HUES48 (cell line): ENCODE measurements at regions not wholly inside any gene's neighbourhood (a gene's known extent, or its start where the extent isn't known, plus 50 kb on each side); places are given as distances from the start of the nearest gene placed in this dataset.

Source experiments
- H3K27ac ChIP-seq: one replicate; pipeline ENCODE4 v1.7.0; 2013; ENCODE audit warnings: low read depth, low read length, inconsistent platforms
- H3K27me3 ChIP-seq: 2 replicates; pipeline ENCODE4 v1.6.1; 2013; ENCODE audit warnings: mild to moderate bottlenecking, low read length; ENCODE audit not compliant: control insufficient read depth, insufficient read depth
- H3K36me3 ChIP-seq: 2 replicates; pipeline ENCODE4 v1.6.1; 2013; ENCODE audit warnings: low read length; ENCODE audit not compliant: control insufficient read depth, insufficient read depth
- H3K4me1 ChIP-seq: 2 replicates; pipeline ENCODE4 v1.6.1; 2013; ENCODE audit warnings: mild to moderate bottlenecking, low read length; ENCODE audit not compliant: control insufficient read depth, insufficient read depth
- H3K4me3 ChIP-seq: 2 replicates; pipeline ENCODE4 v1.5.1; 2013; ENCODE audit warnings: mild to moderate bottlenecking, low read depth, low read length
- H3K9ac ChIP-seq: 2 replicates; pipeline ENCODE4 v1.6.1; 2013; ENCODE audit warnings: mild to moderate bottlenecking, low read depth, low read length, moderate library complexity
- H3K9me3 ChIP-seq: 2 replicates; pipeline ENCODE4 v1.6.1; 2013; ENCODE audit warnings: low read length; ENCODE audit not compliant: control insufficient read depth, insufficient read depth

DNA sequence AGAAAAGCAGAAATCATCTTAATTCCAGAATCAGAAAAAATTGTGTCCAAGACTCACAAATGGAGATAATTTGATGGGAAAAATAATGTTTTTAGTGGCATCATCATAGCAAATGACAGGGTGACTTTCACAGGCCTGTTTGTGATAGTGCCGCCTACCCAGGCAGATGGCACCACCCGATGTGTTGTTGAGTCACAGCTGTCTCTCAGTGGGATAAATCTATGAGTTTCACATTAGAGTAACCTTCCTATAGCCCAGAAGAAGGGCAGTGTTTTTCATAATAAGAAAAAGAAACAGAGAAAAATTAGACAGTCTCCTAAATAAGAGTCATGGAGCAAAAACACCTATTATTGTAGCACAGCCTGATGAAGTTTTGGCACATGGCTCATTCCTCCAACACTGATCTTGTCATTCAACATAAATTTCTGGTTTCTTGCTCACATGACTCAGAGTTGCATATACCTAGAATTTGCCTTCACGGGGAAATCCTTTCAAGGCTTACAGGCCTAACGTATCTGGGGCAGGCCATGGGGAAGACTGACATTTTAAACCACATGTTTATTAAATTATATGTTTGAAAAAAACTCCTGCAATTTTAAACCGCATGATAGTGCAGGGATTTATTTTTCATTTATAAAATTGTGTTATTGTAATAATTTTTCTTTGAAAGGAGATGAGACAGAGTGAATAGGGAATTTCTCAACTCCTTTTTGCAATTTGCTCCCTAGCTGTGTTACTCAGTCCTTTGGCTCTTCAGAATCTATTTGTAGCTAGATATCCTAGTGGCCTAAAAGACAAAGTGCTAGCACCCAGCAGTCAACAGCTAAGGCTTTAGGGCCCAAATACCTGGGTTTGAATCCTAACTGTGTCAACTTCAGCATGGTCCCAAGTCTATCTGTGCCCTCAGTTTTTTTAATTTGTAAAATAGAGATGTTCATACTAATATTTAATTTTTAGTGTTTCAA, 393.7 kb downstream of the NDFIP2 start:
- Histone ChIP-seq H3K9me3 (no peaks in the 10 kb centered on the region), H3K9ac (no peak overlapping the region), H3K4me1 (peaks cover 19% of the 10 kb centered on the region), H3K27ac (no peak overlapping the region), H3K4me3 (no peak overlapping the region), H3K27me3 (no peaks in the 10 kb centered on the region), H3K36me3 (no peaks in the 10 kb centered on the region)

DNA sequence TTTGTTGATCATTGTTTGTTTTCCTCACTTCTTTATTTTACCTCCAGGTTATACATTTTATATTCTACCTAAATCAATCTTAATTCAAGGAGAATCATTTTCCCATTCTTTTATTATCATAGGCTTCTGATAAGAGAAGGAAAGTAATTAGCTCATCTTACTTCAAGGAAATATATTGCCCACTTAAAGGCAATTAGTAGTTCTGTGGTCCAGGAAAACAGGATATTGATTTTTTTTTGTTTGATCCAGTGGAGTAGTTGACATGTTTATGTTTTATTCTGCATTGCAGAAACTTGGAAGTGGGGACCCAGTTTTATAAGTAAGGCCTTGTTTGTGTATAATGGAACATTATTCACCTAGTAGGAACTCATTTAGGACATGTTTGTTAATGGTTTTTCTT, 390.6 kb downstream of the NDFIP2 start:
- peaks cover 25% of the 10 kb centered on the region for H3K4me1 ChIP-seq
- no peak overlapping the region for H3K27ac ChIP-seq
- no peak overlapping the region for H3K4me3 ChIP-seq
- H3K9me3 ChIP-seq, result no peaks in the 10 kb centered on the region
- no peak overlapping the region for H3K9ac ChIP-seq
- no peaks in the 10 kb centered on the region for H3K36me3 ChIP-seq
- no peaks in the 10 kb centered on the region for H3K27me3 ChIP-seq

DNA sequence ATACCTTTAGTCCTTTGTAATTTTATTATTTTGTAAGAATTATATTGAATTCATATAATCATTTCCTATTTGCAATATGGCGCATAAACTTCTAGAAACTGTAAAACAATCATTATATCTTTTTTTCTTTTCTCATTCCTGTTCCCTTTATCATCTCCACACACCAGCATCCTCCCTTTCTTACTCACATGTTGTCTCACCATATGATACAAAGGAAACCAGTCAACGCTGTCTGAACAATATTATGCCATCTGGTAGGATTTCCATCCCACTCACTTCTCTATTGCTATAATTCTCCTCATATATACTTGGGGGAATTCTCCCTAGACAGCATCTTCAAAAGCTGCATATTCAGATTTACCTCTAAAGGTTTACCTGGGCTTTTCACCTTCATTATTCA, 389.8 kb downstream of the NDFIP2 start:
- H3K4me3 ChIP-seq, result no peak overlapping the region
- no peaks in the 10 kb centered on the region for H3K27me3 ChIP-seq
- no peaks in the 10 kb centered on the region for H3K36me3 ChIP-seq
- H3K4me1 ChIP-seq, result peaks cover 25% of the 10 kb centered on the region
- no peaks in the 10 kb centered on the region for H3K9me3 ChIP-seq
- peak overlapping the region; percentile 92 for H3K27ac ChIP-seq
- H3K9ac ChIP-seq, result no peak overlapping the region

DNA sequence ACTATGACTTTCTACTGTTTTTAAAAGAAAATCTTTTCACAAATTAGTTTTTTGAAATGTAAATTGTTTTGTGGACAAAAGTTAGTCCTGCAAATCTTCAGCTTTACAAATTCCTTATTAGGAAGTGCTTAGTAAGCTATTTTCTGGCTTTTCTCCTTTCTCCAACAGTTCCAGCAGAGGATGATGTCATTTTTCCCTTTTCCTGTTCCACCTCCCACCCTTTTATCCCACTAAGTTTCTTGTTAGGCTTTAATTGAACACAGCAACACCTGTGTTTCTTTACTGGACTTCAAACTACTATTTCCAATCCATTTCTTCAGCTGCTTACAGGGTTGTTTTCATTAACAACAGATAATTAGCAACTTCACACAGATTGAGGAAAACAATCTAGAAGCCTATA, 389.2 kb downstream of the NDFIP2 start:
- Histone ChIP-seq H3K4me3 (no peak overlapping the region), H3K9ac (peak overlapping the region; percentile 14; the same call in 1 of the 2 replicates), H3K4me1 (peaks cover 25% of the 10 kb centered on the region), H3K27ac (peak overlapping the region; percentile 92), H3K9me3 (no peaks in the 10 kb centered on the region), H3K36me3 (no peaks in the 10 kb centered on the region), H3K27me3 (no peaks in the 10 kb centered on the region)

DNA sequence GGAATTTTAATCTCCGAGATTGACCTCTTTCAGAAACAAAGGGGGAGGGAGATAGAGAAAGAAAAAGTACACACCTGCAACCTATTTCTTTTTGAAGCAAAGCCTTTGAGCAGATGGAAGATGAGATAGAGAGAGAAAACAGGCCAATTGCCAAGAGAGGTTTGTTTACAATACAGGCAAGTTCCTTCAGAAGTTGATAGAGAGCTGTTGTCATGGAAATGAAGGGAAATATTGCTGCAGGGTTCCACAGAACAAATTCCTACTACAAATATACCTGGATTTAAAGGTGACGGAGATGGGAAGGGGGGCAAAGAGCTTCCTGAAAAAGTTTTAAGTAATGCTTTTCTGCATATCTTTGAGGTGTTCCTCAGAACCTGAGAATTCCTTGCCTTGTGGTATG, 388.4 kb downstream of the NDFIP2 start:
- H3K36me3 ChIP-seq, result no peaks in the 10 kb centered on the region
- H3K27ac ChIP-seq, result peak overlapping the region; percentile 92
- peak overlapping the region; percentile 29; the same call in 1 of the 2 replicates for H3K4me3 ChIP-seq
- H3K4me1 ChIP-seq, result peaks cover 25% of the 10 kb centered on the region
- peak overlapping the region; percentile 25; the same call in 1 of the 2 replicates for H3K9ac ChIP-seq
- H3K9me3 ChIP-seq, result no peaks in the 10 kb centered on the region
- H3K27me3 ChIP-seq, result no peaks in the 10 kb centered on the region

DNA sequence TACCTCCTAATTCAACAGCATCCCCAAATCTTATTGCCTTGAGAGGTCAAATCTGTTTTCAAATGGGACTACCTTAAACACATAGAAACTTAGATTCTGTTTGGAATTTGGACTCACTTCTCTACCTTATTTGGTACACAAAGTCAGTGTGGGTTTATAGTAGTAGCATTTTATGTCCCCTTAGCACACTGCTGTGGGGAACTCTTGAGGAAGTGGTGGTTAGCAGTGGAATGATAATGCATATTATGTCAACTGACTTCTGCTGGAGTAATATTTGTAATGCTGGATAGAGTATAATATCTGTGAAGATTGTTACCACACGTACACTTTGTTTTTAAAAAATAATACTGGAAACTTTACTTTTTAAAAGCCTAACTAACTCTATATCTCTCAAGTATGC, 386.3 kb downstream of the NDFIP2 start:
- Histone ChIP-seq H3K9ac (no peak overlapping the region), H3K4me3 (no peak overlapping the region), H3K27ac (no peak overlapping the region), H3K4me1 (peaks cover 25% of the 10 kb centered on the region), H3K27me3 (no peaks in the 10 kb centered on the region), H3K9me3 (no peaks in the 10 kb centered on the region), H3K36me3 (no peaks in the 10 kb centered on the region)

DNA sequence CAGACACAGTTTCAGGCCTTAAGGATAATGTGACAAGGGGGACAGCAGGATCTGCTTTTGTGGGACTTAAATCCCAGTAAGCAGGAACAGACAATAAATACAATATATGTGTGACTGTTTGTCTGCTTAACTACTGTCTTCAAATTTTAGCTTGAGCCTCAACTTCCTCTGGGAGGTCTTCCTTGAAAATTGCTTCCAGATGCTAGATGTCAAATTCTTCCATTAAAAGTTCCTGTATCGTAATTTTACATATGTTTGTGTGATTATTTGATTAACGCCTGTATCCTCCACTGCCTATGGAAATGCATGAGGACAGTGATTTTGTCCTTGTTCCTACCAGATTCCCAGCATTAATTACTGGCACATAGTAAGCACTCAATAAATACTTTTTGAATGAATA, 385.5 kb downstream of the NDFIP2 start:
- no peak overlapping the region for H3K4me3 ChIP-seq
- H3K9ac ChIP-seq, result no peak overlapping the region
- no peak overlapping the region for H3K27ac ChIP-seq
- H3K36me3 ChIP-seq, result no peaks in the 10 kb centered on the region
- peaks cover 25% of the 10 kb centered on the region for H3K4me1 ChIP-seq
- H3K27me3 ChIP-seq, result no peaks in the 10 kb centered on the region
- no peaks in the 10 kb centered on the region for H3K9me3 ChIP-seq

DNA sequence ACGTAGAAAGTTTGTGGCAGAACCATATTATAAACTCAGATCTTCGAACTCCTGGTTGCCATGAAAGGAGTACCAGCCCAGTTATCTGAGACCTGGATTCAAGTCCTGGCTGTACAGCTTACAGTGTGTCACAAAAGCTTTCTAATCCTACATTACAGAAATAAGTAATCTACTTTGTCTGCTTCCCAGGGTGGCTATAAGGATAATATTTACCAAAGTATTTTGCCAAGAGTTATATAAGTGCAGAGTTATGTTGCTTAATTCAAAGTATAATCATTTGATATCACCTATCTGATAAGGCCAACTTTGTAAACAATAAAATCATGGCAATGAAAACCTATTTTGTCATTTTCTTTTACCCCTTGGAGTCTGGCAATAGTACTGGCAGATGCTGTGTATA, 381.6 kb downstream of the NDFIP2 start:
- no peaks in the 10 kb centered on the region for H3K9me3 ChIP-seq
- H3K36me3 ChIP-seq, result no peaks in the 10 kb centered on the region
- H3K4me1 ChIP-seq, result no peaks in the 10 kb centered on the region
- no peak overlapping the region for H3K27ac ChIP-seq
- H3K9ac ChIP-seq, result no peak overlapping the region
- no peaks in the 10 kb centered on the region for H3K27me3 ChIP-seq
- no peak overlapping the region for H3K4me3 ChIP-seq

DNA sequence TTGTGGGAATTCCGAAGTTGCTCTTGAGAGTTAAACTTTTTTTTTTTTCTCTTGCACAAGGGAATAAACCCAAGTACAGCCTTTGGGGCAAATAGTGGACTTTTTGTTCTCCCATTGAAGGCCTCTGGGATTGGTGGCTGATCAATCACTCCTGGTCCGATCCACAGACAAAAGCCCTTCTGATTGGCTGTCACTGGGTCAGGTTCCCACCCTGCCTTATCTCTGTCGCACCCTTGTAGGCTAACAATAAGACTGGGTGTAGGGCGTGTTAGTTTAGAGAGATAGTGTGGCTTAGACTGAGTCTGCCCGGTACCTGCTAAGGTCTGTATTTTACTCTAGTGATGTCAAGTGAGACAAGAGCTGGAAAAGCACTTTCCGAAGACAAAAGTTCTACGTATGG, 380.8 kb downstream of the NDFIP2 start:
- Histone ChIP-seq H3K4me3 (no peak overlapping the region), H3K9me3 (no peaks in the 10 kb centered on the region), H3K4me1 (no peaks in the 10 kb centered on the region), H3K27me3 (no peaks in the 10 kb centered on the region), H3K27ac (no peak overlapping the region), H3K36me3 (no peaks in the 10 kb centered on the region), H3K9ac (no peak overlapping the region)

DNA sequence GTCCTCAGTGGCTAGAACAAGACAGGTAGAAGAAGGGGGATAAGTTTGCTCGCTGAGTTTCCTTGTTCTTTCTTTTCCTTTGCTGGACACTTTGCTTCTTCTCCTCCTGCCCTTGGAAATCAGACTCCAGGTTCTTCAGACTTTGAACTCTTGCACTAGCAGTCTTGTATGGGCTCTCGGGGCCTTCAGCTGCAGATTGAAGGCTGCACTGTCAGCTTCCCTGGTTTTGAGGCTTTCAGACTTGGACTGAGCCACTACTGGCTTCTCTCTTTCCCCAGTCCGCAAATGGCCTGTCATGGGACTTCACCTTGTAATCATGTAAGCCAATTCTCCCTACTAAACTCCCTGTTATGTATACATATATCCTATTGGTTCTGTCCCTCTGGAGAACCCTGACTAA, 379.8 kb downstream of the NDFIP2 start:
- no peak overlapping the region for H3K4me3 ChIP-seq
- H3K9me3 ChIP-seq, result no peaks in the 10 kb centered on the region
- H3K36me3 ChIP-seq, result no peaks in the 10 kb centered on the region
- H3K27ac ChIP-seq, result no peak overlapping the region
- H3K4me1 ChIP-seq, result no peaks in the 10 kb centered on the region
- H3K27me3 ChIP-seq, result no peaks in the 10 kb centered on the region
- no peak overlapping the region for H3K9ac ChIP-seq

DNA sequence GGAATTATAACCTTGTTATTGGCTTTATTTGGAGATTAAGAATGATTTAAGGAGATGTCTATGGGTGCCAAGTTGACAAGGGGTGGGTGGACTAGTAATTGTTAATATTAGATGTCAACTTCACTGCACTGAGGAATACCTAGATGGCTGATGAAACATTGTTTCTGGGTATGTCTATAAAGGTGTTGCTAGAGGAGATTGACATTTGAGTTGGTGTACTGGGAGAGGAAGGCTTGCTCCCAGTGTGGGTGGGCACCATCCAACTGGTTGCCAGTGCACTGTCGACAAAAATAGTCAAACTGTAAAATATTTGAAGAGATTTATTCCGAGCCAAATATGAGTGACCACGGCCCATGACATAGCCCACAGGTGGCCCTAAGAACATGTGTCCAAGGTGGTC, 378.8 kb downstream of the NDFIP2 start:
- no peaks in the 10 kb centered on the region for H3K27me3 ChIP-seq
- H3K36me3 ChIP-seq, result no peaks in the 10 kb centered on the region
- H3K4me3 ChIP-seq, result no peak overlapping the region
- no peak overlapping the region for H3K9ac ChIP-seq
- H3K27ac ChIP-seq, result no peak overlapping the region
- H3K9me3 ChIP-seq, result no peaks in the 10 kb centered on the region
- no peaks in the 10 kb centered on the region for H3K4me1 ChIP-seq
